GM23338 (cell line): ENCODE measurements at regions not wholly inside any gene's neighbourhood (a gene's known extent, or its start where the extent isn't known, plus 50 kb on each side); places are given as distances from the start of the nearest gene placed in this dataset.

ENCODE experiments used
- CREB1 ChIP-seq: fragments of 250-450 bp; sonication (Bioruptor Pico); IDR thresholded peaks from 2 replicates; pipeline ENCODE4 v1.5.0; 2020; ENCODE audit warnings: low read depth, mild to moderate bottlenecking, moderate library complexity
- CTCF ChIP-seq, 2 experiments: fragments of 200-600 bp in 1 of 2; sonication (generic) in 1 of 2; conservative IDR thresholded peaks; 2 replicates each; pipeline versions ENCODE4 v1.5.1 to v1.6.1; 2016 to 2017; ENCODE audit warnings: antibody characterized with exemption in 2 of 2, low read depth in 2 of 2, mild to moderate bottlenecking in 2 of 2, moderate library complexity in 1 of 2
- ETS1 ChIP-seq: IDR thresholded peaks from 2 replicates; pipeline ENCODE4 v1.6.1; 2016; ENCODE audit warnings: antibody characterized with exemption
- EZH2 ChIP-seq: fragments of 200-600 bp; sonication (generic); IDR thresholded peaks from one replicate; pipeline ENCODE4 v1.8.0; 2017; ENCODE audit warnings: antibody characterized with exemption, mild to moderate bottlenecking, low read depth; ENCODE audit not compliant: unreplicated experiment
- EZH2phosphoT487 ChIP-seq: fragments of 200-600 bp; sonication (generic); IDR thresholded peaks from one replicate; pipeline ENCODE4 v1.8.1; 2018; ENCODE audit warnings: antibody characterized with exemption; ENCODE audit not compliant: unreplicated experiment
- JUNB ChIP-seq: IDR thresholded peaks from one replicate; pipeline ENCODE4 v1.6.1; 2016; ENCODE audit warnings: antibody characterized with exemption; ENCODE audit not compliant: unreplicated experiment
- NANOG ChIP-seq: IDR thresholded peaks from 2 replicates; pipeline ENCODE4 v1.6.1; 2016; ENCODE audit warnings: antibody characterized with exemption, borderline replicate concordance
- POLR2AphosphoS5 ChIP-seq: IDR thresholded peaks from 2 replicates; pipeline ENCODE4 v1.6.1; 2016; ENCODE audit warnings: antibody characterized with exemption, low read depth
- REST ChIP-seq: IDR thresholded peaks from one replicate; pipeline ENCODE4 v1.6.1; 2018; ENCODE audit warnings: antibody characterized with exemption; ENCODE audit not compliant: unreplicated experiment
- ZNF331 ChIP-seq: fragments of 250-450 bp; sonication (Bioruptor Pico); IDR thresholded peaks from 2 replicates; pipeline ENCODE4 v1.5.0; 2020; ENCODE audit warnings: low read depth, mild to moderate bottlenecking, moderate library complexity

DNA sequence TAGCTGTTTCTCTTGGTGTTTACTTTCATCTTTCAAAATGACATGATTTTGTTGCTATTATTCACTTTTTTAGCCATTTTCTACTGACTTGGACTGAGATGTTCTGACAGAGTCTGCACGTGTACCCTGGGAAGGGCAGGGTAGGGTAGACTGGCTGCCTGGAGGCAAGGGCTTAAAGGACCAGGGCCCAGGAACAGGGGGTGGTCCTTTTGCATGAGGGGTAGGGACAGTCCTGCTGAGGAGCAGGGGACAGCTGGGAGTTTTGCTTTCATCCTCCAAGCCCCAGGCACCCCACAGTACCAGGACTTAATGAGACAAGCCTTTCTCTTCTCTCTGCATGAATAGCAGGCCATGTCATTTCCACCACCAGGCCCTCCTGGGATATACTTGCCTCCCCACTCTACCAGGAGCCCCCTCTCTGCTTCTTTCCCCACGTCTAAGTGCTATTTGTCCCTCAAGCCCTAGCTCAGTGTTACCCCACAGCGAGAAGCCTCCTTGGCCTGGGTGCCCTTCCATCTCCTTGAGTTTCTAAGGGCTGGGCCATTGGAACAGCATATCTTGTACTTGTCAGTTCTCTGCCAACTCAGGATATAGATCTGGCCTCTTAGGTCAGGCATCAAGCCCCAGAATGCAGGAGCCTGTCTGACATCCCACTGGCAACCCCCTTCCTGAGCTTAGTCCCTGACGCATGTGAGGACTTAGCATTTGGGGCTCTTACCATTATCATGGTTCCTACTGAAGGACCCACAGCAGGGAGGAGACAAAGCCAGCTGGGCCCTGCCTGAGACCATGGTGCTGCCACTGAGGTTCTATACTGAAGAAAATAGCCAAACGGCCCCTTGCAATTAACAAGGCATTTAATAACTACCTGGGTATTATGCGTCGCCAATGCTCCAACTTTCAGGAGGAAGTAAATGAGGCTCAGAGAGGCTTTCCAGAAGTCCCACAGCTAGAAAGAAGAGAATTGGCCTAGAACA lies 78.4 kb upstream of the UNC5B start:
- TF ChIP-seq CTCF (conservative IDR thresholded peaks at IDR 0.05; ENCODE audit: low read depth in 2 of 2) (no peak), NANOG (no peak), EZH2phosphoT487 (no peak), REST (no peak), ZNF331 (no peak), POLR2AphosphoS5 (no peak), EZH2 (no peak), CREB1 (CRISPR knock-in tag) (no peak), JUNB (no peak), ETS1 (no peak)
